HTR-8/SVneo (cell line): ENCODE measurements at regions not wholly inside any gene's neighbourhood (a gene's known extent, or its start where the extent isn't known, plus 50 kb on each side); places are given as distances from the start of the nearest gene placed in this dataset.

Source experiments
- DNase-seq: peaks from one replicate; pipeline ENCODE4 v3.0.0; 2011; ENCODE audit warnings: low spot score, mixed read lengths; ENCODE audit not compliant: insufficient read length
- FAIRE-seq: peaks from 2 replicates; lab custom pipeline; 2011; peaks lifted over from hg19 to GRCh38; lab: Jason Lieb, UNC

DNA sequence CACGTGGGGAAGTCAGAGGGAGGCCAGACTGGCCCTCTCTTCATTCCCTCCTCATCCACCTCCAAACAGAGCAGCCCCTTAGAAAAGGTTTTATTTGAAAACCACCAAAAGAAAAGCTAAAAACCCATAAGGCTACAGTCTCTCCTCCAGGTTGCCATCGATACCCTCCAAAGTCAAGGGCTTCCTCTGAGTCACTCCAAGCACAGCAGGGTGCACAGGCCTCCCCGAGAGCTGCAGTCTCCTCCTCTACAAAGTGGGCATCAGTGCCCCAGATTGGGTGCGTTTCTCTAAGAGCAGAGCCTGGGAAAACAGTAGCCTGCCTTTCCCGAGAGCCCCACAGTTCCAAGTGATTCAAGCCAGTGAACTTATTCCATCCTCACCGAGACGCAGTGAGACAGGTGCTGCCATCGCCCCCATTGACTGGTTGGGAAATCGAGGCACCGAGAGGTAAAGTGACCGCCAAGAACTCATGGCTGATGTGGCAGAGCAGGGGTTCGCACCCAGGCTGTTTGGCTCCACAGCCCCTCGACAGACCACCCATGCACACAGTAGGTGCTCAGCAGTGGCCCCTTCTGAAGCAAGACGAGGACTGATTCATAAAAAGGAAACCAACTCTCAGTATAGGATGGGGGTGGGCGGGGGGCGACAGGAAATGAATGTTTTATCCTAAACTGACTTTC is 91.7 kb upstream of the SHISAL1 start:
- FAIRE-seq: no peak
- no peak for DNase-seq

DNA sequence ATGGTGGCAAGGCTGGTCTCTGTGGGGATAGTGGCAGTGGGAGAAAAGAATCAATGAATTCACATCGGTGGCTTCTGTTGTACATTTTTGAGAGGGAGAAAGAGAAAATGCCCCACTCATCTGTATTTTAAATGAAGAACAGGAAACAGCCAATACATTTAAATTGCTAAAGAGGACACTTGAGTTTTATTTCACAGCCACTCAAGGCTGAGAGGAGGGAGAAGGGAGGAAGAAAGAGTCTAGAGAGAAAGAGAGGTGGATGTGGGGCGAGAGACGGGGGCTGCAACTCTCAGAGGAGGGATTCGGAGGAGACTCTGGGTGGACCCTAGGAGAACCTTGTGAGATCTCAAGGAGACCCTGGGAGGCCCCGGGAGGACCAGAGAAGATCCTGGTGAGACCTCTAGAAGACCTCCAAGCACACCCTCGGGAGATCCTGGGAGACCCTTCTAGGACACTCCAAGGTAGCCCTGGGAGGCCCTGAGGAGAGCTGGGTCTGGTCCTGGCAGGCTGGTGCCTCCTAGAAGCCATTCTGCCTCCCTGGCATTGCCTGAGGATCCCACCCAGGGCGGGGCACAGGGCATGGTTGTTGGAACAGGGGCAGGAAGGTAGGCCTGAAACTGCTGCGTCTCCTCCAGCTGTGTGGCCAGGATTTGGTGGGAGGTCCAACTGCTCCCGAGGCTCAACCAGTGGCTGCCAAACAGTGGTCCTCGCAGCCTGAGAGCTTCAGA is 91.0 kb upstream of the SHISAL1 start:
- FAIRE-seq (no peak), DNase-seq (no peak)

DNA sequence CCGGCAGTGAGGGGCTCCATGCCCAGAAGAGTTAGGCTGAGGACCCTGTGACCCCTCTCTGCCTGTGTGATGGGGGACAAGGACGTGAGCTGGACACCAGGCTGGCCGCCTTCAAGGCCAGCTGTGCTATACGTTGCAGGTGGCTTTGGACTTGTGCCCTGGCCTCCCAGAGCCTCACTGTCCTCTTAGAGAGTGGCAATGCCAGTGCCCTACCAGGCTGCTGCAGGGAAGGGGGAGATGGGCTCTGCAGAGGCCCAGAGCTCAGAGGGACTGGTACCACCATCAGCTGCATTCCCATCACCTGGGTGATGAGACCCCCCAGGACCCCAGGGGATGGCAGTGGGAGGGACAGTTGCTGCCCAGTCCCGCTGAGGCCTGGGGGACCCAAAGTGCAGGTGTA is 90.4 kb upstream of the SHISAL1 start:
- FAIRE-seq: no peak
- DNase-seq: no peak

DNA sequence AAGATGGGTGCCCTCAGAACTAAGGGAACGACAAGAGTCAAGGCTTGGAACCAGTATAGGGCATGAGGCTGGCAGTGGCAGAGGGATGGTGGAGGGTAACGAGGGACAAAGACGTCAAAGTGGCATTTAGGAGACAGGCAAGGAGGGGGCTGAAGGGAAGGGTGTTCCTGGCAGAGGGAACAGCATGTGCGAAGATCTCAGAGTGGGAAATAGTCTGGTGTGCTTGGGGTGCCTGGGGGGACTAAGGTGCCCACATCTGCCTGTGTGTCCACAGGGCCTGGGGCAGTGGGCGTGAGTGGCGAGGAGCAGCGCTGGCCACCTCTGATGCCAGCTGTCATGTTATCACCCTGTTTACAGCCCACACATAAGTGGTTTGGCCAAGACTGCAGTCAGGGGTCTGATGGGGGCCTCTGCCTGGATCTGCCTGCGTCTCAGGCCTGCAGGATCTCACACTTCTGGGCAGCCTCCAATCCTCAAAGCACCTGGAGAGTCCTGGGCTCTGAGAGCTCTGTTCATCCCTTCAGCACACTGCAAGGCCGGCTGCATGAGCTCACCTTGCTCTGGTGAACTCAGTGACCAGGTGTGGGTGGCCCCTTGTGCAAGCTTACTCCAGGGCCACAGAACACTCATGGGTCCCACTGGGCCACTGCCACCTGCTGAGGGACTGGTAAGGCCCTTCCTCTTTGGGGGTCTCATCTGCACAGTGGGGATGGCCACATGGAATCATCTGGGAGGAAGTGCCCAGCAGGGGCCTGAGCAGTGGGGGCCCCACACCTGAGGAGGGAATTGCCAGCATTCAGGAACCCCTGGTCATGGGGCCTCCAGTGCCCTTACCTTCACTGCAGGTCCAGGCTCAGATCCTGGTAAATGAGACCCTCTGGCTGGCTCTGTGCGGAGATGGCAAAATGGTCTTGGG is 89.7 kb upstream of the SHISAL1 start:
- FAIRE-seq (no peak), DNase-seq (no peak)

DNA sequence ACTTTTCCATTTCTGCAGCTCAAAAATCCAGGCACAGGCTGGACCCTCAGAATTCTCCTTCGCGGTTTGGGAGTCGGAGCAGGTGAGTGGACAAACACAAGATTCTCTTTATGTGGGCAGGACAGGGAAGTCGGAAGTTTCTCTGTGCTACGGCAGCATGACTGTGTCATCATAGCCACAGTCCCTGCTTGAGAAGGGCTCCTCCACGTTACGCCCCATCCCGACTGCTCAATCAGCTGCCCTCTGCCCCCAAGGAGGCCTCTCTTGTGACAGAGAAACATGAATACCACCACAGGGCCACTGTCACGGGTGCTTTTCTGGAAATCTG is 89.0 kb upstream of the SHISAL1 start:
- DNase-seq (no peak), FAIRE-seq (no peak)

DNA sequence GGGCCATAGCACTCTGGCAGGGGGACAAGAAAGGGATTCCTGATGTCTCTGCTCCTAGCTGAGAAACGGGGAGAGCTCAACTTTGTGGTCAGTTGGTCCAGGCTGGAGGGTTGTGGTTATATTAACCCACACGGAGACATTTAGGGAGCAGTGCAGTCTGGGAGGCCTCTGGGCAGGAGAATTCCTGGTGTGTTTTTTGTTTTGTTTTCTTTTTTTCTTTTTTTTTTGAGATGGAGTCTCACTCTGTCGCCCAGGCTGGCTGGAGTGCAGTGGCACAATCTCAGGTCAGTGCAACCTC is 88.0 kb upstream of the SHISAL1 start:
- FAIRE-seq: no peak
- DNase-seq: no peak

DNA sequence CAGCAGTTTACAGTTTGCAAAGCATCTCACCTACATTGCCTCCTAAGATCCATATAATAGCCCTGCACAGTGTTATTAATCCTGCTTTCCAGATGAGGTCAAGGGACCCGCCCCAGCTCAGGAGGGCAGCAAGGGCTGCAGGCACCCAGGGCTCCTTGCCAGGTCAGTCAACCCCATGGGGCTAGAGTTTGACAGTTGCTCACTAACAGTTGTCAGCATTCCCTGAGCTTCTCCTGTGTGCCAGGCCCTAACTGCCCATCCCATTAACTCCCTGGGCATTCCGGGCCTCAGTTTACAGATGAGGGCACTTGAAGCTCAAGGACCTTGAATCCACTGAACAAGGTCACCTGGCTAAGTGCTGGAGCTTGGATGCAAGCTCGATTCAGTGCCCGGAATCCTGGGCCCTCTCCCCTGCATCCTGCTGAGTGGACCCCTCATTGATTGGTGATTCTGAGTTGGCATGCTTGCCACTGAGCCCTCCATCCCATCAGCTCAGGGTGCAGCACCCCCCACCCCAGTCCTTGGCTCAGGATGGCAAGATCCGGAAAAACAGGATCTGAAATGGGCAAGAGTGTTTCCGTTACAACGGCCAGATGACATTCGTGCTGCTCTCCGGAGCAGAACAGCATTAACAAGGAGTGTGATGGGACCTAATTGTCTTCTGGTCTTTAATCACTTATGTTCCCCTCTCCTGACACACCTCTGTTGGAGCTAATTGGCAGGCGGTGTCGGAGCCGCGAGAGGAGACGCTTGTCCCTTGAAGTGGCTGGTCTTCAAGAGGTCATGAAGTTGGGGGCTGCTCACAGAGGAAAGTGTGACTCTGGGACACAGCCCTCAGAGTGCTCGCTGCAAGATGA is 87.4 kb upstream of the SHISAL1 start:
- DNase-seq: no peak
- FAIRE-seq: no peak

DNA sequence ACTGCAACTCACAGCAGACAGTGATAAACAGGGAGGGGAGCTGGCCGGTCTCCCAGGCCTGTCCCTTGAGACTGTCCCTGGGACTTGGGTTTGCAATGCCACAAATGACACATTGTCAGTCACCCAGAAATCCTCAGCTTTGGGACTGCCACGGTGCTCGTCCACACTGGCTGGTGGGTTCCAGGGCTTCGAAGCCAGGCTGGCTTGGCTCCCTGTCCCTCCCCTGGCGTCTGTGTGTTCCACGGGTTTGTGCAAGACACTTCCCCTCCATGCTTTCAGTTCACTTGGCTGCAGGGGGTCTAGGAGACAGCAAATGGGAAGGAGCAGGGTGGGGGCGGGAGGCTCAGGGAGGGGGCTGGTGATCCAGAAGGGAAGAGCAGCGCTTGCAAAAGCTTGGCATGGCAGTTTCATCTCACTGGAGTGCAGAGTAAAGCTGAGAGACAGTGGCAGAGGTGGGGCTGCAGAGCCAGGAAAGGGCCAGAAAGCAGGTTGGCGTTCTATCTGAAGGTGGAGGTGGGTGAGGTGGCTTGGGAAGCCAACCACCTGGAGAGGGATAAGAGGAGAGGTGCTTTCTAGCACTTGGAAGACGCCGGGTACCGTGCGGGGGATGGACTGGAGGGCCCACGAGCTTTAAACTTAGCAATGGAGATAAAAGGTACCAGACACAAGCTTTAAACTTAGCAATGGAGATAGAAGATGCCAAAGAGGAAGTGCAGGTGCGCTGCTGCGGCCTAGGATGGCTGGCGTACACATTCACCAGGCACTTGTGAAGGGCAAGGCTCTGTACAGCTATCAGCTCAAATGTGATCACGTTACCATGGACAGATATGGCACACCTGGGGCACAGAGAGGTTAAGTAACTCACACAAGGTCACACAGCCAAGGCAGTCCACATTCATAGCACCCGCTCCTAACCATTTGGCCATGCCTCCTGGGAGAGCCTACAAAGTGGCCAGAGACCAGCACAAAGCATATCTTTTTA is 86.4 kb upstream of the SHISAL1 start:
- DNase-seq (no peak), FAIRE-seq (no peak)

DNA sequence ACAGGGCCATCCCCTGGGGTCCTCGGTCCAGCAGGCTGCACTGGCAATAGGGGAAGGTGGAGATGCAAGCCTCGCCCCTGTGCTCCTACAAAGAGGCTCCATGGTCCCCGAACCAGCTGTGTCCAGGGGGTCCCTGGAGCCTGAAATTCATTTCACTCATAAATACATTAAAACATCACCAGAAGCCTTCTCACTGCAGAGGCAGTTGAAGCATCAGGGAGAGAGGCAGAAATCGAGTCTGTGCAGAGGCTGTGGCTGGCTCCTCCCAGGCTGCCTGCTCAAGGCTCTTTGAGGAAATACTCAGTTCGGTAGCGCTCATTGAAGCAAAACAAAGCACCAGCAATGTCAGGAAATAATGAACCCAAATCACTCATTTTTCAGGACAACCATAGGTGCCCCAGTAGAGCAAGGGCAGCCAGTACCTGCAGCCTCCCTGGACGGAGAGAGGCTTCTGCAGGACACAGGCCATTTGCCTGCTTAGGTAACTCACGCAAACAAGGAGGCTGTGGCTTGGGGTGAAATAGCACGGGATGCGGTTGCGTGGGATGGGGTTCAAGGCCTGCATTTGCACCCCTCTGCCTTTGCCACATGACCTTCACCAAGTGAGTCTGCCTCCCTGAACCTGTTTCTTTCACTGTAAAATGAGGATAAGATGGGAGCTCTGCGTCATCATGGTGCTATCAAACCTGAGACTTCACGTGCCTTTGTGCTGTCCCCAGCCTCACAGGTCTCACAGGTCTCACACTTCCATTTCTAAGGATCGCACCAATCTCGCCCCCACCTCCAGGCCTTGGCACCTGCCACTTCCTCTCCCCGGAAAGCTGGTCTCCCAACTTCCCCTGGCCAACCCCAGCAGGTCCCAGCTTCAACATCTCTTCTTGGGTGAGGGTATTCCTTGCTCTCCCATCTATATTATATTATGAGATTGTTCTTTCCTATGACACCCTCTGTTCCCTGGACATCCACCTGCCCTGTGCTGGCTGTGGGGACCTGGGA is 84.3 kb upstream of the SHISAL1 start:
- no peak for FAIRE-seq

DNA sequence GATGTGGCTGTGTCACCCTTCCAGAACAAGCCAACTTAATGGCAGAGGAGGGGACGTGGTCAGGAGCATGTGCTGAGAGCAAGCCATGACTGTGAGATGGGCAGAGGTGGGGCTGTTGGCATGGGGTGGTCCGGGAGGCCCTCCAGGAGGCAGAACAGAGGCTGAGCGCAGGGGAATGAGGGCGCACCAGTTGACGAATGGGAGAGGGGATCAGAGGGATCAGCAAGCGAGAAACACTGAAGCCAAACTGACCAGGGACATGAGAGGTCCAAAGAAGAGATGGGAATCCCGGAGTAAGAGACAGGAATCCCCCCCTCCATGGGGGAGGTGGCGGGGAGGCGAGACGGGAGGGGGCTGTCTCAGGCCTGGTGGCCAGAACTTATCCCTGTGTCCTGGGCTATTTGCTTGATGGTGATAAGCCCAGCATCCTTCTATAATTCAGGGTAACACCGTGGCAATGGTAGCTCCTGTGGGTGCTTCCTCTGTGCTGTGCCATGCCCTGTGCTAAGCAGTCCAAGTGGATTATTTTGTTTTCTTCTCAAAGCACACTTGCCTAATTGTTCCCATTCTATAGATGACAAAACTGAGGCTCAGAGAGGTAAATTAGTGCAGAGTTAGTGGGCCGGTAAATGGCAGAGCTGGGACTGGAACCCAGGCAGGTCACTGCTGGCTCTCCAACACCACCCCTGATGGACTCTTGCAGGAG is 83.4 kb upstream of the SHISAL1 start:
- DNase-seq (no peak), FAIRE-seq (no peak)

More for the DNA sequence above, 84.3 kb upstream of the SHISAL1 start:
- no peak for DNase-seq

DNA sequence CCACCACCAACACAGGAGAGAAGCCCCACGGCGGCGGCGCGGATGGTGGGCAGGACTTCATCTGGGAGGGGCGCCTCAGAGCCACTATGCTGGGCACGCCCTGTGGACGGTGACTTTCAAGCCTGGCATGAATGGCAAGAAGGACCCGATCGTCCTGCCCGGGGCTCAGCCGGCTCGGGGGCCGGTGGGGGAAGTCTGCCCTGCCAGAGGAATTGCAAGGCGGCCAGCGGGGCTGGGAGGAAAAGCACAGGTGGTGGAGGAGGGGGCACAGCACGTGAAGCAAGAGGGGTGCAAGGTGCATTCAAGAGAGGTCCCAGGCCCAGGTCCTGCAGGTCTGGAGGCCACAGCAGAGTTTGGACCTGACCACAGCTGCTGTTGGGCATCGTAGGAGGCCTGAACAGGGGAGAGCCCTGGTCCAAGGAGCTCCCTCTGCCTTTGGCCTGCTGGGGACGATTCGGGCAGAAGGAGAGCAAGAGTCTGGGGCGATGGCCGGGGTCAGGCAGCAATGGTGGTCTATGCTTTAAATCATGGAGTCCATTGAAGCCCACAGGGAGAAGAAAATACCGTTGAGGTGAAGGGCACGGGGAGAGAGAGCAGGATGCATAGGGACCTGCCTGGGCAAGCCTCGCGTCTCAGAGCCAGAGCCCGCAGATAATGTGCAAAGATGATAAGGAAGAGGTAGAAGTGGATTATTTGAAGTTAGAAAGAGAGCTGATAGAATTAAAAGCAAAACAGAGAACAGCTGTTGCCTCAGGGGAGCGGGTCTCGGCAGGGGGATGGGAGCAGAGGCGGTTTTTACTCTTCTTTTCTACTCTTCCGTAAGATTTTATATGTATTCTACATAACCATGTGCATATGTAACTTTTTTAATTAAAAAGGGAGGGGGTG is 82.6 kb upstream of the SHISAL1 start:
- DNase-seq (no peak), FAIRE-seq (no peak)

DNA sequence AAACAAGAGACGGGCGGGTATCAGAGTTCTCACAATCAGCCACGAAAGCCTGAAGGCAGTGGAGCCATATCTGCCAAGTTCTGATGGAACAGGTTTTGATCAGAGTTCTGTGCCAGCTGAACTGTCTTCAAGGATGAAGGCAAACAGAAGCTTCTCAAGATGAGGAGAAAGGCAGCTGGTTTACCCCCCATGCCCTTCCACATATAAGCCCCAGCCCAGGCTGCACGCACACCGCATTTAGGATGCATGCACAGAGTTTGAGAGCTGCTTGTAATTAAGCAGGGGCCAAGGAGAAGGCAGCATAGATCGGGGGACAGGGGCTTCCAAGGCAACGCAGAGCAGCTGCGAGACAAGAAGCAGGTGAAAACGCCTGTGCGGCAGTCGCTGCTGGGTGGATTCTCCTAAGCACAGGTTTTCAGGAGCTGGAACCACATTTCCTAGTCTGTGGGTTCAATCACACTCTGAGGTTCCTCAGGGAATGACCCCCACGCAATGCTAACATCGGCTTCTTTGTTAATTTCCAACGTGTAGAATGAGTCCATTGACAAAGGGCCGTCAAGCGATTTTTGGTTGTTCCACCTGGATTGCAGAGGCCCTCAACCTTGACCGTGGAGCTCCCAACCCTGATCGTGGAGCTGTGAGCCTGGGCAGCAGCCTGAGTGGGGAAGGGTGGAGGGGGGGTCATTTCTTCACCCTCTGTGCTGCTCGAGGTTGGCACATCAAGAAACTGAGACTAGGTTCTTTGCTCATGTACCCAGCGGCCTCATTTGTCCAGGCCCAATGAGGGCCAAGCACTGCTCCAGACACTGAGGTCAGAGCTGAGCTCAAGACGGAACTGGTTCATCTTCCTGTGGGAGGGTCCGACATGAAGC is 81.7 kb upstream of the SHISAL1 start:
- FAIRE-seq: no peak
- no peak for DNase-seq

DNA sequence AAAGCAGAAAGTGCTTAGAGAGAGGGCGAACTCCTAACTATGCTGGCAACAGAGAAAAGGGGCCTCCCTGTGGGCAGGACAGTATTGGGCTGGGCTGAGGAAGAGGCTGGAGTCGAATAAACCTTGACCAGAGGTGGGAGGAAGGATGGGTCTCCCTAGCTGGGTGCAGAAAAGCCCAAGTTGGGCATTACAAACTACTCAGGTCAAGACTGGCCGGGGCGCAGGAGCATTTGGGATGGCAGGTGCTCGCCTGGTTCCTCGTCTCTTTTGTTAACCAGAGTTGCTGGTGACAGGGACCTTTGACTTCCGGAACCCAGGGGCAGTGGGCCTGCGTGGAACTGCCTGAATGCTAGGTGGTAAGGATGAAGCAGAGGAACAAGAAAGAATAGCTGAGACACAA is 80.3 kb upstream of the SHISAL1 start:
- FAIRE-seq: no peak
- DNase-seq: no peak

DNA sequence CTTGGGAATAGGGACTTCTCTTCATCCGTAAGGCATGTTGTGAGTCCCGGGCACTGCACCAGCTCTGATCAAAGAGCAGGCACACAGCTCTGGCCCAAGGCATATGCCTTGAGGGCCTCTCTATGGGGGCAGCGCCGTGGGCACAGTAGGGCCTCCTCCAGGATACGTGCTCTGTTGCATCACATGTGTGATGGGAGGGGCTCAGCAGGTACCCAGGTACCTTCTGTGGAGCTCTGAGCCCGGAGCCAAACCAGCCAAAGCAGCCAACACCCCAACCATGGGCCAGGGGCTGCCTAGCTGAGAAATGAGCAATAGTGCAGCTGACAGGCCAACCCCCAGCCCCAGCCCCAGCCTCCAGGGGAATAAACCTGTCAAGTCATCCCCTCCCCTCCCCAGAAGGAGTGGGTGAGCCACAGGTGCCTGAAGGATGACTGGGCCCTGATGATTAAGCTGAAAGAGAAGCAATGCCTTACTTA is 79.7 kb upstream of the SHISAL1 start:
- FAIRE-seq: no peak
- no peak for DNase-seq
